HG02571 (cell line): ENCODE measurements at regions not wholly inside any gene's neighbourhood (a gene's known extent, or its start where the extent isn't known, plus 50 kb on each side); places are given as distances from the start of the nearest gene placed in this dataset.

Source experiments
- ATAC-seq: cut with Tn5 transposase; IDR thresholded peaks from one replicate; pipeline ENCODE4 v1.9.1; 2021; ENCODE audit warnings: mild to moderate bottlenecking, moderate library complexity; ENCODE audit not compliant: unreplicated experiment

GRCh38 chr2:76461431-76461830 is 750.7 kb upstream of the GCFC2 start:
- ATAC-seq = no peak

DNA sequence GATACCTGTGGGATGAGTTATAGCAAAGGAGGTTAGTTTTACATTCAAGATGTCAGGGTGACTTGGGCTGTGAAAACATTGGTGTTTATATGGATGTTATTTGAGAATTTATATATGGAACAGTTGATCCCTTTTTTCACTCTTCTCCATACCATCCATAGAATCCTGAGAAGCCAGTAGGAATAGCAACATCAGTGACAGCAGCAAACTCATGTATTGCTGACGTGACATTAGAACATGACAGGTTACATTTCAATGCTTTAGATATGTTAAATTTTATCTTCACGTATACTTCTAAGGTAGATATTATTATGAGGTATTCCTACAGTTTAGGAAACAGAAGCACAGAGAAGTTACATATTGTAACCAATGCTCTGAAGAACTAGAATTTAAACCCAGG is 745.2 kb upstream of the GCFC2 start:
- no peak for ATAC-seq

- no peak for ATAC-seq
Measured at GRCh38 chr2:76450024-76450475, 739.3 kb upstream of the GCFC2 start.

- no peak for ATAC-seq
Measured at GRCh38 chr2:76448956-76449355, 738.2 kb upstream of the GCFC2 start.

DNA sequence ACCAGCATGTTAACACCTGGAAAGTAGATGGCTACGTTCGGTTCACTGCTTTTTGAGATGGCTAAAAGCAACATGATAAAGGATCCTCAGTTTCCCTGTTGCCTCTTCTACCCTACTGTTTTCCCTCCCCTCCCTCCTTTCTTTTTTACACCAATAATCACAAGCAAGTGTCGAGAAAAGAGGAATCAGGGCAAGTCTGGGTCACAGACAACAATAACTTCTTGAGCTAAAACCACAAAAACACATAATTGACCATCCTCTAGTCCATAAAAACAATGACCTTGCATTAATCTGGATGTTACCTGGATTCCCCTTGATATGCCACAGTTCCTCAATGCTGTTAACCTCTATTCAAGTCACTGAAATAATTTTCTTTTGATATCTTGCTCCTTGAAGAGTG is 736.6 kb upstream of the GCFC2 start:
- no peak for ATAC-seq

DNA sequence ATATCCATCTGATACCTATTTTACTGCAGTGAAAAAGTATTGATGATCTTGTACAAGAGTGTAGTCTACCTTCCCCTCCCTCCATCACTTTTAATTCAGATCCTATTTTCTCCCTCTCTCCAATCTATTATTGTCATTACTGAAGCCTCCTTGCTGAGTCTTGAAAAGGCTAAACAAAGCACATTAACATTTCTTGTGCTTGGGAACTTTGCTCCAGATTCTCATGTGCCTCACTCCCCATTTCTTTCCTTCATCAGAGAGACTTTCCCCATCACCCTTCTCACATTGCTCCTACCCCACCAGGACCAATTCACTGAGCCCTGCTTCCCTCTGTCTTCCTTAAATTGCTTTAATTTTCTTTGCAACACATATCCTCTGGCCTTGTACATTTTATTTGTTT is 736.2 kb upstream of the GCFC2 start:
- ATAC-seq = no peak

GRCh38 chr2:76445880-76446279 is 735.2 kb upstream of the GCFC2 start:
- ATAC-seq = no peak

GRCh38 chr2:76444732-76445131 is 734.0 kb upstream of the GCFC2 start:
- no peak for ATAC-seq

DNA sequence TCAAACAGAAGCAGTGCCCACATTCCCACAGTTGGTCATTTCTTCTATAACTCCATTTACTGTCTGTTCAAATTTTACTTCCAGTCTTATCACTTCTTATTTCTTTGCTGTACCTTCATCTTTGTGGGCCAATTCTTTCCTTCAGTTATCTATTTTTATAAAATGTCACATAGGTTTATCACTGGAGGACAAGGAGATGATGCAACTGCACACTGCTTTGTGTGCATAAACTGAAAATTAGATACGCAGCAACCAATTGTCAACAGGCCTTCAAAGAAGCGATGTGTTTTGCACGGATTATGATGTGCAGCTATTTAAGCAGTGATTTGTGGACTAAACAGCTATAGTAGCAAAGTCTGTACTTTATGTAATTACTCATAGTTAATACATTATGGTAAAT is 726.8 kb upstream of the GCFC2 start:
- no peak for ATAC-seq

GRCh38 chr2:76429374-76429773 is 718.7 kb upstream of the GCFC2 start:
- no peak for ATAC-seq

DNA sequence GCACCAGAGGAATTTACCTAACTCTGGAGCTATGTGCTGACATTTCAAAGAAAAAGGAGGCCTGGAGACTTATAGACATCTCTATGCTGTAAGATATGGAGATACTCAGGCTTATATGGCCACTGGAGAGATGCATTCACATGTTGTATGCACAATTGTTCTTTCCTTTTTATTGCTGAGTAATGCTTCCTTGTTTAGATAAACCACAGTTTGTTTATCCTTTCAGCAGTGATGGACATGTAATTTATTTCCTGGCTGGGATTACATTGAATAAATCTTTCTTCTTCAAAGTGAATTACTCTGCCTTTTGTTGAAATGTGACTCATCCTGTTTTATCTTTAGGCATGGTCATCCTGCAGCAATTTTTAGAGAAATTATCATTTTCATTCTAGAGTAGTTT is 716.7 kb upstream of the GCFC2 start:
- ATAC-seq = no peak

GRCh38 chr2:76415821-76416220 is 705.1 kb upstream of the GCFC2 start:
- ATAC-seq = peak; percentile 51

DNA sequence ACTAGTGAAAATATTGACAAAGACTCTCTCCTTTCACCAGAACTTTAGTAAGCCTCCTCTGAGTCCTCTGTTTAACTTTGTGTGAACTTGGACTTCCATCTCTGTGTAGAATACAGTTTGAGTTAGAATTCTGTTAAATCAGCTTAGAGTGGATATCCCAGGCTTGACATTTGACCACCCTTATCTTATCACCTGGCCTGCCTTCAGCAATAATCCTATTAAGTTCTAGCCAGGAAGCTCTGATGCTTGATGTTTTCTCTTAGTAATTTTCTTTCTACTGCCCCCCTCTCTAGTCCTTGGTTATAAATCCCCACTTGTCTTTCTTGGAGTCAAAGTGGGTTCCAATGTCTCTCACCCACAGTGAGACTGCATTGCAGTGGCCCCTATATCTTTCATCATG is 702.7 kb upstream of the GCFC2 start:
- no peak for ATAC-seq

GRCh38 chr2:76406134-76406855 is 695.6 kb upstream of the GCFC2 start:
- no peak for ATAC-seq

DNA sequence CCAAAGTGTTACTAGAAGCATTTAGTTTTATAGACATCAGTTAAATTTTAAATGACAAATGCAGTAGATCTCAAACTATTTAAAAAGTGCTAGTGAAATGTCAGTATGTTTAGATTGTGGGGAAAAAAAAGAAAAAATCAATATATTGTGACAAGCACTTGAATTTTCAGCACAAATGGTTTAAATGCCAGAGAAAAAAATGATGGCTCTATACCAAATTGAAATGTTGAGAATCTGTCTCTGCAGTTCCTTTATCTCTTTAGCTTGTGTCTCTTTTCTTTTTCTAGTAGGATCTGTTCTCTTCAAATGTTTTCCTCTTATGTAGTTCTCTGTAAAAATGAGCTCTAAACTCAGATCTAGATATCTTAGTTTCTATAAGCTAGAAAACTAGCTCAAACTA is 682.6 kb upstream of the GCFC2 start:
- ATAC-seq = no peak

GRCh38 chr2:76391678-76392077 is 681.0 kb upstream of the GCFC2 start:
- ATAC-seq = no peak

GRCh38 chr2:76387294-76387693 is 676.6 kb upstream of the GCFC2 start:
- ATAC-seq = no peak

DNA sequence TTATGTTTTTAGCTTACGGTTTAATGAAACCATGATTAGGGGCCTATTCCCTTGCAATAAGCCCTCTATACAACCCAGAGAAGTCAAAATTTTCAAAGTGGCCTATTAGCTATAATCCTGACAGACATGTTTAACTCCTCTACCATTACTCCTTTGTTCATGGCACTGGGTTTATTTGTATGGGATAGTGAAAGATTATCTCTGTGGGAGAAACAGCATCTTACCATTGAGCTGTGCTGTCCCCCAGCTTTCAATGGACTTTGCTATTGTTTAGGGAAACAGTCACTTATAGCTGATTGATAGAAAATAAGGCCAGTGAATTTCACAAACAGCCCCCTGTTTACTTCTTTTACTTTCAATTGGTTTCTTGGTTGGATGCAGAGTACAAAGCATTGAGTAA is 675.2 kb upstream of the GCFC2 start:
- ATAC-seq = no peak

- ATAC-seq = no peak
Measured at GRCh38 chr2:76381624-76382023, 670.9 kb upstream of the GCFC2 start.

DNA sequence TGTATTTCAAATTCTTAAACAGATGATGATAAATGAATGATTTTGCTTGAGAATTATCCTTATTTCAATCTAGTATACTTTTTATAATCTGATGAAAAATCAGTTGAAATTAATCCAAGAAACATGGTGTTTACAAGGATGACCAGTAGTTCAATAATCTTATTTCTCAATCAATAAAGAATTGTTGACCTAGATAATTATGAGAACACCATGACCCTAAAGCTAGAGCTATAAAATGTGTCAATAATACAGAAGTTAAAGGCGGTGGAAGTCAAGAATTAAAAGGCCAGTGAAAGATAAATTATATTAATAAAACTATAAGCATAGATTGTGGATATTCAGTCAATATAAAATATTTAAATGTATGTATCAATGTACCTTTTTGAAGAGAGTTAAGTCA is 667.4 kb upstream of the GCFC2 start:
- no peak for ATAC-seq

GRCh38 chr2:76341439-76341838 is 630.7 kb upstream of the GCFC2 start:
- no peak for ATAC-seq

GRCh38 chr2:76332871-76333270 is 622.2 kb upstream of the GCFC2 start:
- ATAC-seq = no peak

DNA sequence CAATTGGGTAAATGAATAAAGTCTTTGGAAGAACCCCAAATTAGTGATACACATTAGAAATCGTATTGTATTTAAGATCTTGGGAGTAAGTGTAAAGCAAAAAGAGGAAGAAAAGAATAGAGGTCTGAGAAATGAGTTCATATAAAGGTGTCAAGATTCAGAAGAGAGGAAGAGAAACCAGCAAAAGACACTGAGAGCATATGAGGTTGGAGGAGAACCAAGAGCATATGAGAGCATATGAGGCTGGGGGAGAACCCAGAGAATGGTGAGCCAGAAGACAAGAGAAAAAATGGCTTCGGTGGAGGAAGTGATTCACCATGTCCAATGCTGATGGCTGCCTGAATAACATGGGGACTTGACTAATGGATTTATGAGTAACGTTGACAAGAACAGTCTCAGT is 620.1 kb upstream of the GCFC2 start:
- ATAC-seq = no peak
